CD14-positive monocyte (primary cell): ENCODE measurements at regions not wholly inside any gene's neighbourhood (a gene's known extent, or its start where the extent isn't known, plus 50 kb on each side); places are given as distances from the start of the nearest gene placed in this dataset.

ENCODE experiments used
- DNase-seq, 3 donors: peaks; one replicate each; pipeline ENCODE4 v3.0.0-alpha.2; 2011 to 2022
- H2AFZ ChIP-seq: 2 replicates; pipeline ENCODE4 v1.6.0; 2012; ENCODE audit warnings: mild to moderate bottlenecking, low read depth, low read length, inconsistent platforms; ENCODE audit not compliant: insufficient read depth, poor library complexity, severe bottlenecking
- H3K27ac ChIP-seq, 2 donors: 1 replicate in 1 of 2; 2 replicates in 1 of 2; pipeline ENCODE4 v1.5.1; 2012 to 2013; ENCODE audit warnings: low read length in 2 of 2, control low read depth in 1 of 2, inconsistent platforms in 1 of 2, low read depth in 1 of 2, mild to moderate bottlenecking in 1 of 2
- H3K27me3 ChIP-seq, 2 donors: one replicate each; pipeline versions ENCODE4 v1.6.0 to v1.6.1; 2011 to 2013; ENCODE audit warnings: low read length in 2 of 2; ENCODE audit not compliant: control insufficient read depth in 2 of 2, insufficient read depth in 2 of 2
- H3K36me3 ChIP-seq, 2 donors: replicated peaks in 1 of 2; 1 replicate in 1 of 2; 2 replicates in 1 of 2; pipeline versions ENCODE4 v1.5.1 to v1.6.1; 2012 to 2013; ENCODE audit warnings: low read length in 2 of 2, control low read depth in 1 of 2, inconsistent platforms in 1 of 2, mild to moderate bottlenecking in 1 of 2; ENCODE audit not compliant: insufficient read depth in 2 of 2, control insufficient read depth in 1 of 2
- H3K4me1 ChIP-seq, 2 donors: 1 replicate in 1 of 2; 2 replicates in 1 of 2; pipeline versions ENCODE4 v1.5.1 to v1.6.1; 2012 to 2013; ENCODE audit warnings: low read length in 2 of 2, control low read depth in 1 of 2, inconsistent platforms in 1 of 2, mild to moderate bottlenecking in 1 of 2, moderate library complexity in 1 of 2; ENCODE audit not compliant: insufficient read depth in 2 of 2, control insufficient read depth in 1 of 2
- H3K4me2 ChIP-seq: replicated peaks from 2 replicates; pipeline ENCODE3; 2012; ENCODE audit warnings: low read length, moderate library complexity, mild to moderate bottlenecking; ENCODE audit not compliant: poor library complexity, severe bottlenecking; ENCODE audit errors: extremely low read depth
- H3K4me3 ChIP-seq, 3 experiments: fragments of 200-600 bp in 1 of 3; sonication (generic) in 1 of 3; replicated peaks in 1 of 3; 1 replicate in 2 of 3; 2 replicates in 1 of 3; pipeline ENCODE4 v1.5.1; 2011 to 2013; ENCODE audit warnings: low read length in 3 of 3, mild to moderate bottlenecking in 3 of 3, control low read depth in 2 of 3, low read depth in 2 of 3, inconsistent platforms in 1 of 3, moderate library complexity in 1 of 3
- H3K79me2 ChIP-seq: 2 replicates; pipeline ENCODE4 v1.6.0; 2012; ENCODE audit warnings: mild to moderate bottlenecking, control low read depth, inconsistent platforms, low read length, moderate library complexity; ENCODE audit not compliant: insufficient read depth
- H3K9ac ChIP-seq: 2 replicates; pipeline ENCODE4 v1.6.0; 2017; ENCODE audit warnings: low read length, mild to moderate bottlenecking; ENCODE audit not compliant: insufficient read depth, poor library complexity, severe bottlenecking
- H3K9me3 ChIP-seq, 2 donors: replicated peaks in 1 of 2; 1 replicate in 1 of 2; 2 replicates in 1 of 2; pipeline versions ENCODE4 v1.5.1 to v1.6.1; 2012 to 2013; ENCODE audit warnings: low read length in 2 of 2, control low read depth in 1 of 2; ENCODE audit not compliant: control insufficient read depth in 1 of 2, insufficient read depth in 1 of 2
- H4K20me1 ChIP-seq: 2 replicates; pipeline ENCODE4 v1.6.0; 2012; ENCODE audit warnings: mild to moderate bottlenecking, low read length, control low read depth, moderate library complexity; ENCODE audit not compliant: insufficient read depth
- H3K27ac Mint-ChIP-seq, 7 donors: one replicate each; pipeline ENCODE4 v1.8.0; 2020; ENCODE audit warnings: mild to moderate bottlenecking in 7 of 7, mixed read lengths in 7 of 7, moderate library complexity in 6 of 7, inconsistent platforms in 2 of 7
- H3K27me3 Mint-ChIP-seq, 3 donors: one replicate each; pipeline ENCODE4 v1.8.0; 2021 to 2022; ENCODE audit warnings: low read depth in 3 of 3, mild to moderate bottlenecking in 3 of 3, mixed read lengths in 3 of 3, moderate library complexity in 3 of 3, inconsistent platforms in 1 of 3
- H3K36me3 Mint-ChIP-seq, 2 donors: one replicate each; pipeline ENCODE4 v1.8.0; 2020; ENCODE audit warnings: mixed read lengths in 2 of 2, inconsistent platforms in 1 of 2, mild to moderate bottlenecking in 1 of 2
- H3K4me1 Mint-ChIP-seq: one replicate; pipeline ENCODE4 v1.8.0; 2020; ENCODE audit warnings: mild to moderate bottlenecking, mixed read lengths
- H3K4me3 Mint-ChIP-seq, 2 donors: one replicate each; pipeline ENCODE4 v1.8.0; 2020; ENCODE audit warnings: mild to moderate bottlenecking in 2 of 2, mixed read lengths in 2 of 2, moderate library complexity in 1 of 2
- H3K9me3 Mint-ChIP-seq, 7 donors: one replicate each; pipeline ENCODE4 v1.8.0; 2020 to 2022; ENCODE audit warnings: mixed read lengths in 7 of 7, mild to moderate bottlenecking in 6 of 7, moderate library complexity in 6 of 7, inconsistent platforms in 2 of 7
- CTCF ChIP-seq: fragments of 200-600 bp; IDR thresholded peaks from one replicate; pipeline ENCODE4 v1.8.0; 2022; ENCODE audit warnings: antibody characterized with exemption, mild to moderate bottlenecking
- WGBS: methylation state at CpG from one replicate; pipeline ENCODE4 v1.1.5; 2013; ENCODE audit warnings: missing lambda C conversion rate; ENCODE audit not compliant: insufficient coverage; 5-methylcytosine and 5-hydroxymethylcytosine counted together
- intact Hi-C, 2 donors: fragments of 100-400 bp; cut with micrococcal nuclease; formaldehyde crosslinking; loops; one replicate each; pipeline versions ENCODE4 v1.15.0 to v1.15.1; 2023

- no peaks in the 10 kb centered on the region for H3K27me3 ChIP-seq
- Mint-ChIP-seq H3K4me3 (no peak overlapping the region), H3K9me3 (peaks cover 0 to 4% (median 2%) of the 10 kb centered on the region in 7 donors), H3K27me3 (peaks cover 0 to 2% (median 0%) of the 10 kb centered on the region in 3 donors), H3K36me3 (no peaks in the 10 kb centered on the region), H3K27ac (no peak overlapping the region), H3K4me1 (no peaks in the 10 kb centered on the region)
- H3K4me1 ChIP-seq = no peaks in the 10 kb centered on the region
- no peaks in the 10 kb centered on the region for H3K36me3 ChIP-seq
- intact Hi-C loops = no loop called here
- no peak for DNase-seq
- TF ChIP-seq CTCF = no peak
- no peaks in the 10 kb centered on the region for H3K79me2 ChIP-seq
- H3K4me2 ChIP-seq = no peak overlapping the region
- no peak overlapping the region for H2AFZ ChIP-seq
- no peak overlapping the region for H3K9ac ChIP-seq
- H3K27ac ChIP-seq = no peak overlapping the region
- no CpG with 5 or more reads among the region's 1 CpG for WGBS
- no peak overlapping the region for H3K4me3 ChIP-seq
- H4K20me1 ChIP-seq = no peaks in the 10 kb centered on the region
- no peaks in the 10 kb centered on the region for H3K9me3 ChIP-seq
Observed at GRCh38 chr6:74677463-74677862, 528.4 kb downstream of the COL12A1 start.

- WGBS = no CpG with 5 or more reads among the region's 1 CpG
- Histone ChIP-seq H3K79me2 (no peaks in the 10 kb centered on the region), H4K20me1 (no peaks in the 10 kb centered on the region), H3K4me3 (no peak overlapping the region), H3K9ac (no peak overlapping the region), H3K4me1 (no peaks in the 10 kb centered on the region), H3K4me2 (no peak overlapping the region), H3K27ac (no peak overlapping the region), H2AFZ (no peak overlapping the region), H3K9me3 (no peaks in the 10 kb centered on the region), H3K36me3 (no peaks in the 10 kb centered on the region), H3K27me3 (no peaks in the 10 kb centered on the region)
- Mint-ChIP-seq H3K4me1 (no peaks in the 10 kb centered on the region), H3K27me3 (peaks cover 0 to 2% (median 0%) of the 10 kb centered on the region in 3 donors), H3K36me3 (no peaks in the 10 kb centered on the region), H3K9me3 (peaks cover 0 to 4% (median 2%) of the 10 kb centered on the region in 7 donors), H3K4me3 (no peak overlapping the region), H3K27ac (no peak overlapping the region)
- intact Hi-C loops = no loop called here
- DNase-seq = no peak
- no peak for TF ChIP-seq CTCF
Observed at GRCh38 chr6:74676906-74677305, 528.9 kb downstream of the COL12A1 start.
